Lower lobe of right lung (tissue), 2 donors: ENCODE measurements at regions not wholly inside any gene's neighbourhood (a gene's known extent, or its start where the extent isn't known, plus 50 kb on each side); places are given as distances from the start of the nearest gene placed in this dataset.
"Not testable (repeated sequence)": the region's sequence is repeated elsewhere in the genome, so short reads cannot be mapped to it uniquely, and the experiment has no call there.

Experiments used
- ATAC-seq, 2 donors: fragments of 200-7000 bp; cut with Tn5 transposase; one replicate each; pipeline ENCODE4 v1.9.1; 2020 to 2022; ENCODE audit warnings: mild to moderate bottlenecking in 2 of 2, moderate library complexity in 2 of 2
- DNase-seq: peaks from one replicate; pipeline ENCODE4 v3.0.0-alpha.2; 2020
- H3K27ac ChIP-seq: fragments of 200-600 bp; one replicate; pipeline ENCODE4 v1.8.0; 2022
- H3K27me3 ChIP-seq: fragments of 200-600 bp; one replicate; pipeline ENCODE4 v1.8.0; 2022; ENCODE audit warnings: low read depth
- H3K36me3 ChIP-seq: fragments of 200-600 bp; one replicate; pipeline ENCODE4 v1.8.0; 2022; ENCODE audit warnings: mild to moderate bottlenecking
- H3K4me1 ChIP-seq: fragments of 200-600 bp; one replicate; pipeline ENCODE4 v1.8.0; 2022
- H3K4me3 ChIP-seq: fragments of 200-600 bp; one replicate; pipeline ENCODE4 v1.8.0; 2022; ENCODE audit warnings: mild to moderate bottlenecking
- H3K9me3 ChIP-seq: fragments of 200-600 bp; one replicate; pipeline ENCODE4 v1.8.0; 2022
- CTCF ChIP-seq: fragments of 200-600 bp; IDR thresholded peaks from one replicate; pipeline ENCODE4 v1.8.0; 2022; ENCODE audit warnings: antibody characterized with exemption, mild to moderate bottlenecking
- intact Hi-C: fragments of 100-400 bp; cut with DNase I; formaldehyde crosslinking; loops from one replicate; pipeline ENCODE4 v1.11.0; 2022
- donor health status: DM: no; HTN: yes; CAD: no; lungs with severe emphysema.

- no peak overlapping the region for H3K4me3 ChIP-seq
- ATAC-seq (no peak), DNase-seq (no peak)
- intact Hi-C loops, result no loop called here
- no peaks in the 10 kb centered on the region for H3K27me3 ChIP-seq
- no peaks in the 10 kb centered on the region for H3K36me3 ChIP-seq
- no peak overlapping the region for H3K27ac ChIP-seq
- no peak for TF ChIP-seq CTCF
- H3K9me3 ChIP-seq, result peaks cover 4% of the 10 kb centered on the region
- H3K4me1 ChIP-seq, result no peaks in the 10 kb centered on the region
Measured at GRCh38 chr9:25353783-25354182, 324.5 kb downstream of the TUSC1 start.

- H3K27me3 ChIP-seq, result no peaks in the 10 kb centered on the region
- H3K36me3 ChIP-seq, result no peaks in the 10 kb centered on the region
- no peak for TF ChIP-seq CTCF
- no peaks in the 10 kb centered on the region for H3K4me1 ChIP-seq
- H3K4me3 ChIP-seq, result no peak overlapping the region
- ATAC-seq, result no peak
- DNase-seq, result no peak
- H3K27ac ChIP-seq, result no peak overlapping the region
- intact Hi-C loops, result no loop called here
- H3K9me3 ChIP-seq, result no peaks in the 10 kb centered on the region
Measured at GRCh38 chr9:25350011-25350410, 328.2 kb downstream of the TUSC1 start.

GRCh38 chr9:25322142-25322541 lies 356.1 kb downstream of the TUSC1 start:
- no peak for DNase-seq
- H3K4me3 ChIP-seq, result no peak overlapping the region
- no peak overlapping the region for H3K27ac ChIP-seq
- H3K27me3 ChIP-seq, result no peaks in the 10 kb centered on the region
- no peak for ATAC-seq
- H3K36me3 ChIP-seq, result no peaks in the 10 kb centered on the region
- TF ChIP-seq CTCF, result no peak
- intact Hi-C loops, result no loop called here
- no peaks in the 10 kb centered on the region for H3K9me3 ChIP-seq
- H3K4me1 ChIP-seq, result no peaks in the 10 kb centered on the region

- H3K9me3 ChIP-seq, result no peaks in the 10 kb centered on the region
- H3K4me1 ChIP-seq, result no peaks in the 10 kb centered on the region
- H3K27ac ChIP-seq, result no peak overlapping the region
- intact Hi-C loops, result no loop called here
- ATAC-seq (no peak), DNase-seq (no peak)
- no peaks in the 10 kb centered on the region for H3K27me3 ChIP-seq
- no peak for TF ChIP-seq CTCF
- H3K4me3 ChIP-seq, result no peak overlapping the region
- no peaks in the 10 kb centered on the region for H3K36me3 ChIP-seq
Measured at GRCh38 chr9:25310961-25311360, 367.3 kb downstream of the TUSC1 start.

- intact Hi-C loops, result no loop called here
- no peaks in the 10 kb centered on the region for H3K9me3 ChIP-seq
- H3K27me3 ChIP-seq, result no peaks in the 10 kb centered on the region
- no peak overlapping the region for H3K27ac ChIP-seq
- no peaks in the 10 kb centered on the region for H3K4me1 ChIP-seq
- no peak for ATAC-seq
- no peak overlapping the region for H3K4me3 ChIP-seq
- no peak for DNase-seq
- no peak for TF ChIP-seq CTCF
- no peaks in the 10 kb centered on the region for H3K36me3 ChIP-seq
Measured at GRCh38 chr9:25308549-25308948, 369.7 kb downstream of the TUSC1 start.

- H3K4me3 ChIP-seq, result no peak overlapping the region
Measured at GRCh38 chr9:25302601-25303000, 375.6 kb downstream of the TUSC1 start.

GRCh38 chr9:25288195-25288594 lies 390.0 kb downstream of the TUSC1 start:
- not testable (repeated sequence) for ATAC-seq

More at GRCh38 chr9:25302601-25303000, 375.6 kb downstream of the TUSC1 start:
- DNase-seq (no peak), ATAC-seq (no peak)
- Histone ChIP-seq H3K27ac (no peak overlapping the region), H3K27me3 (no peaks in the 10 kb centered on the region), H3K4me1 (no peaks in the 10 kb centered on the region), H3K36me3 (no peaks in the 10 kb centered on the region), H3K9me3 (no peaks in the 10 kb centered on the region)
- no peak for TF ChIP-seq CTCF
- intact Hi-C loops, result no loop called here

More at GRCh38 chr9:25288195-25288594, 390.0 kb downstream of the TUSC1 start:
- H3K4me1 ChIP-seq, H3K27me3 ChIP-seq, DNase-seq, H3K36me3 ChIP-seq, H3K4me3 ChIP-seq, intact Hi-C loops, H3K27ac ChIP-seq, H3K9me3 ChIP-seq: not testable (repeated sequence)
